Transverse colon (tissue), 4 donors: ENCODE measurements at regions not wholly inside any gene's neighbourhood (a gene's known extent, or its start where the extent isn't known, plus 50 kb on each side); places are given as distances from the start of the nearest gene placed in this dataset.

ENCODE experiments used
- DNase-seq: peaks from one replicate; pipeline ENCODE4 v3.0.0-alpha.2; 2019
- H3K27ac ChIP-seq, 4 donors: fragments of 200-600 bp; sonication (generic); 2 replicates each; pipeline ENCODE4 v1.5.1; 2016 to 2018; ENCODE audit warnings: inconsistent platforms in 4 of 4
- H3K27me3 ChIP-seq: fragments of 200-600 bp; sonication (generic); 2 replicates; pipeline ENCODE4 v1.5.1; 2017; ENCODE audit warnings: inconsistent platforms
- H3K36me3 ChIP-seq, 4 donors: fragments of 200-600 bp; sonication (generic); 2 replicates each; pipeline ENCODE4 v1.5.1; 2017 to 2019; ENCODE audit warnings: inconsistent platforms in 4 of 4
- H3K4me1 ChIP-seq, 4 donors: fragments of 200-600 bp; sonication (generic); 2 replicates each; pipeline ENCODE4 v1.5.1; 2017 to 2020; ENCODE audit warnings: inconsistent platforms in 4 of 4
- H3K4me3 ChIP-seq, 4 donors: fragments of 200-600 bp; sonication (generic); 1 replicate in 1 of 4; 2 replicates in 3 of 4; pipeline versions ENCODE4 v1.5.1 to v1.6.1; 2017 to 2019; ENCODE audit warnings: inconsistent platforms in 4 of 4
- H3K9me3 ChIP-seq, 2 donors: fragments of 200-600 bp; sonication (generic); 2 replicates each; pipeline ENCODE4 v1.5.1; 2017 to 2019; ENCODE audit warnings: inconsistent platforms in 2 of 2
- CTCF ChIP-seq, 5 experiments: fragments of 200-600 bp in 3 of 5; fragments of 450-650 bp in 2 of 5; sonication (generic) in 3 of 5; IDR thresholded peaks; 1 replicate in 2 of 5; 2 replicates in 3 of 5; pipeline ENCODE4 v1.5.1; 2016 to 2017; ENCODE audit warnings: antibody characterized with exemption in 5 of 5, inconsistent platforms in 3 of 5, mild to moderate bottlenecking in 2 of 5, moderate library complexity in 1 of 5
- EP300 ChIP-seq: sonication (generic); formaldehyde crosslinking; IDR thresholded peaks from one replicate; pipeline ENCODE4 v1.6.1; 2017; ENCODE audit warnings: antibody characterized with exemption, low read depth
- POLR2A ChIP-seq: fragments of 450-650 bp; IDR thresholded peaks from one replicate; pipeline ENCODE4 v1.6.1; 2016; ENCODE audit warnings: antibody characterized with exemption, mild to moderate bottlenecking, moderate library complexity
- POLR2AphosphoS5 ChIP-seq, 3 donors: sonication (generic); formaldehyde crosslinking; IDR thresholded peaks; one replicate each; pipeline ENCODE4 v1.6.1; 2016; ENCODE audit warnings: antibody characterized with exemption in 3 of 3
- WGBS, 2 donors: methylation state at CpG; one replicate each; pipeline ENCODE4 v1.1.5; 2018; ENCODE audit warnings: low coverage in 1 of 2; 5-methylcytosine and 5-hydroxymethylcytosine counted together
- in situ Hi-C, 4 donors: fragments of 200-750 bp; cut with MboI; loops; one replicate each; pipeline versions ENCODE4 v1.15.0 to v1.15.1; 2017; ENCODE audit warnings: low sequenced_read_pairs in 3 of 4, low pct_ligation_motif_present in 1 of 4, low pct_unique_long_range_greater_than_20kb in 1 of 4
- intact Hi-C: fragments of 100-400 bp; cut with DNase I; formaldehyde crosslinking; loops from one replicate; pipeline ENCODE4 v1.15.1; 2023; ENCODE audit warnings: low total_unique reads

GRCh38 chr7:109094-109493, 83.3 kb upstream of the FAM20C start:
- intact Hi-C loops (no loop called here), in situ Hi-C loops (no loop called here)
- no peaks in the 10 kb centered on the region for H3K4me1 ChIP-seq
- H3K4me3 ChIP-seq = no peak overlapping the region
- no peak overlapping the region for H3K27ac ChIP-seq
- H3K9me3 ChIP-seq = peaks cover 0 to 9% of the 10 kb centered on the region in 2 donors
- H3K27me3 ChIP-seq = no peaks in the 10 kb centered on the region
- TF ChIP-seq CTCF (IDR thresholded peaks at IDR 0.05) (no peak), POLR2AphosphoS5 (IDR thresholded peaks at IDR 0.05) (no peak), EP300 (no peak), POLR2A (no peak)
- 74% methylated on average over 10 of the region's 10 CpGs; no CpG with 5 or more reads in 1 of the 2 donors for WGBS, 2 donors
- DNase-seq = no peak
- no peaks in the 10 kb centered on the region for H3K36me3 ChIP-seq

DNA sequence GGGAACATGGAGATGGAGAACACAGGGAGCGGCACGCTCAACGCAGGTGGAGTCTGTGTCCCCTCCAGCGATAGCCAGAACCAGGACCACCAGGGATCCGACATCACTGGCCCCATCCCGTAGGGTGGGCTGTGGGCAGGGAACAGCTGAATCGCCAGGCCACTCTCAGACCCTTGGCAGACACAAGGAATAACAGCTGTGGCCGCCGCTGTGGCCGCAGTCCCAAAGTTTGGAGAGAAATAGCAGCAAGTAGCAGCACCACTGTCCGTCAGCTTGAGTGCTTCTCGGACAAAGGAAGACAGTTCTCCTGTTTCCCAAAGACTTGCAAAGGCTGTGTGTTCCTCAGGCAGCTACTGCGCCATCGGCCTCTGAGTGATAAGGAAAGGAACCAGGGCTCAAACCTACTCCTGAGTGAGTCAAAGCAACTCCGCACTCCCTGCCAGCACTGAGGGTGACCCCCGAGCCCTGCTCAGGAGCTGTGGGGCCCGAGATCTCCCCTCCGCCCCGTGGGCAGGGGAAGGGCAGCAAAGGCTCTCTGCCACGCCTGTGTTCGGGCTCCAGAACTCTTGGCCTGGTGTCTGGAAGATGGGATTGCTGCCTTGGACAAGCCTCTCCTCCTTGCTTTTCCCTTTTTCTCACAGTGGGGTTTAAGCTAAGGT, 82.3 kb upstream of the FAM20C start:
- in situ Hi-C loops (no loop called here), intact Hi-C loops (no loop called here)
- 82 to 83% methylated on average over 8 to 21 of the region's 21 CpGs for WGBS, 2 donors
- no peaks in the 10 kb centered on the region for H3K27me3 ChIP-seq
- H3K36me3 ChIP-seq = no peaks in the 10 kb centered on the region
- TF ChIP-seq POLR2A = no peak
- TF ChIP-seq POLR2AphosphoS5 (IDR thresholded peaks at IDR 0.05) = no peak
- no peak for TF ChIP-seq CTCF (IDR thresholded peaks at IDR 0.05)
- no peak for TF ChIP-seq EP300
- H3K9me3 ChIP-seq = peaks cover 0 to 9% of the 10 kb centered on the region in 2 donors
- H3K27ac ChIP-seq = no peak overlapping the region
- no peak for DNase-seq
- H3K4me3 ChIP-seq = no peak overlapping the region
- no peaks in the 10 kb centered on the region for H3K4me1 ChIP-seq

DNA sequence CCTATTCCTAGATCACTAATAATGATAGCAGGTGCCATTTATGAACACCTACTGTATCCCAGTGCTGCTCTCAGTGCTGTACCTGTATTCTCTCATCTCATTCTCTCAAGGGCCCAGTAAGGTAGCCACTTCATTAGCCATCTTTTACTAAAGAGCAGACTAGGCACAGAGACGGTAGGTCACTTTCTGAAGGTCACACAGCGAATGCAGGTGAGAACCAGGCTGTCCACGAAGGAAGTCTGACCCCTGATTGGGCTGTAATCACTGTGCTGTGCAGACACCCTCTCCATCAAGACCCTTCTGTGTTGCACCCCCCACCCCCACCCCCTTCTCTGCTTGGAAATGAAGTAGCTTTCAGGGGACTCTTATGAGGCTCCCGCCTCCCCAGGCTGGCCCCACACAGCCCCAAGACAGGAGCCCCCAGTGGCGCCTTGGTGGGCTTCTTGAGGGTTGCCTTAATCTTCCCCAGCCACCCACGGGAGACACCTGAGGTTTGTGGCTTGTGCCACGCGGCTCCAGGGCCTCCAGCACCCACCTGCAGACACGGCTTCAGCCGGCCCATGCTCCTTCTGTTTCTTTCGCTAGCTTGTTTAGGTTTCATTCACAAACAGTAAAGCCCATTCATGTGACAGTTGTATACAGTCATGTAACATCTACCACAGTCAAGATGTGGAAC, 81.7 kb upstream of the FAM20C start:
- Histone ChIP-seq H3K4me3 (no peak overlapping the region), H3K4me1 (peaks cover 0 to 4% (median under 1%) of the 10 kb centered on the region in 4 donors), H3K27me3 (no peaks in the 10 kb centered on the region), H3K36me3 (no peaks in the 10 kb centered on the region), H3K9me3 (peaks cover 0 to 9% of the 10 kb centered on the region in 2 donors), H3K27ac (no peak overlapping the region)
- in situ Hi-C loops (no loop called here), intact Hi-C loops (no loop called here)
- DNase-seq = no peak
- WGBS, 2 donors = 79 to 100% methylated on average over 1 to 11 of the region's 11 CpGs
- TF ChIP-seq CTCF (IDR thresholded peaks at IDR 0.05) (no peak), POLR2AphosphoS5 (IDR thresholded peaks at IDR 0.05) (no peak), EP300 (no peak), POLR2A (no peak)

DNA sequence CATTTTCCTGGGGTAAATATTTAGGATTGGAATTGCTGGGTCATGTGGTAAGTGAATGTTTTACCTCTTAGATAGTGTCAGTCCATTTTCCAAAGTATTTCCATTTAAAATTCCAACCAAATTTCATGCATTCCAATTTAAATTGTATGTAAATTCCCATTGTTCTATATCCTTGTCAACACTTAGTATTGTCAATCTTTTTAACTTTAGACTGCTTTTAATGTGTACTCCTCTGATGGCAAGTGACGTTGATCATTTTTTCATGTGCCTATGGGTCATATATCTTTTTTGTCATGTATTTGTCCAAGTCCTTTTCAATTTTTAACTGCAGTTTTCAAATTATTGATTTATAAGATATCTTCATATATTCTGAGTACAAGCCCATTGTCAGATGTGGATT, 80.8 kb upstream of the FAM20C start:
- intact Hi-C loops = no loop called here
- in situ Hi-C loops = no loop called here
- peaks cover 0 to 10% (median 2%) of the 10 kb centered on the region in 4 donors for H3K4me1 ChIP-seq
- 85% methylated on average over 1 of the region's 1 CpG; no CpG with 5 or more reads in 1 of the 2 donors for WGBS, 2 donors
- no peak for TF ChIP-seq EP300
- no peak overlapping the region for H3K4me3 ChIP-seq
- no peak overlapping the region for H3K27ac ChIP-seq
- DNase-seq = no peak
- peaks cover 0 to 9% of the 10 kb centered on the region in 2 donors for H3K9me3 ChIP-seq
- H3K27me3 ChIP-seq = no peaks in the 10 kb centered on the region
- no peaks in the 10 kb centered on the region for H3K36me3 ChIP-seq
